Epithelial cell of esophagus (primary cell): ENCODE measurements at regions not wholly inside any gene's neighbourhood (a gene's known extent, or its start where the extent isn't known, plus 50 kb on each side); places are given as distances from the start of the nearest gene placed in this dataset.

Experiments used
- DNase-seq: peaks from one replicate; pipeline ENCODE4 v3.0.0; 2010; ENCODE audit warnings: low read depth
- H3K4me3 ChIP-seq: 2 replicates; pipeline ENCODE4 v1.5.1; 2011; ENCODE audit warnings: mild to moderate bottlenecking, low read length, control low read depth
- TF ChIP-seq, protein P1 (sequence below): IDR thresholded peaks from 2 replicates; pipeline ENCODE4 v1.5.1; 2011; ENCODE audit warnings: low read depth, mild to moderate bottlenecking, low read length, control low read depth, inconsistent platforms; ENCODE audit not compliant: insufficient read depth; ENCODE audit errors: missing control alignments

DNA sequence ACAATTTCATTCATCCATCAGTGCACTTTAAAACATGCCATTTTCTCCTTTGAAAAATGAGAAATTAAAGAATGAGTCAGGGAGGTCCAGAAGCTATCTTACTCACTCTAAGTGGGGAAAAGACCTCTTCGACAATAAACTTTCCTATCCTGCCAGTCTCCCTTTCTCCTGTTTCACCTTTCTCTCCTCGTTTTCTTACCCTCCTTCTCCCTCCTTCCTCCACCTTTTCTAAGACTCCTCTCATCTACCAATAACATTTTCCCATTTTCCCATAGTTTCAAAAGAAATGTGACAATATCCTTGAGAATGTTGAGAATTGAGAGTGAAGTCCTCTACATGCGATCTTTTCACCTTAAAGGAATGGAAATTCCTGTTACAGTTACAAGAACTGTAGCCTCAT is 450.5 kb upstream of the GRAMD2B start:
- TF ChIP-seq, protein P1, sequence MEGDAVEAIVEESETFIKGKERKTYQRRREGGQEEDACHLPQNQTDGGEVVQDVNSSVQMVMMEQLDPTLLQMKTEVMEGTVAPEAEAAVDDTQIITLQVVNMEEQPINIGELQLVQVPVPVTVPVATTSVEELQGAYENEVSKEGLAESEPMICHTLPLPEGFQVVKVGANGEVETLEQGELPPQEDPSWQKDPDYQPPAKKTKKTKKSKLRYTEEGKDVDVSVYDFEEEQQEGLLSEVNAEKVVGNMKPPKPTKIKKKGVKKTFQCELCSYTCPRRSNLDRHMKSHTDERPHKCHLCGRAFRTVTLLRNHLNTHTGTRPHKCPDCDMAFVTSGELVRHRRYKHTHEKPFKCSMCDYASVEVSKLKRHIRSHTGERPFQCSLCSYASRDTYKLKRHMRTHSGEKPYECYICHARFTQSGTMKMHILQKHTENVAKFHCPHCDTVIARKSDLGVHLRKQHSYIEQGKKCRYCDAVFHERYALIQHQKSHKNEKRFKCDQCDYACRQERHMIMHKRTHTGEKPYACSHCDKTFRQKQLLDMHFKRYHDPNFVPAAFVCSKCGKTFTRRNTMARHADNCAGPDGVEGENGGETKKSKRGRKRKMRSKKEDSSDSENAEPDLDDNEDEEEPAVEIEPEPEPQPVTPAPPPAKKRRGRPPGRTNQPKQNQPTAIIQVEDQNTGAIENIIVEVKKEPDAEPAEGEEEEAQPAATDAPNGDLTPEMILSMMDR, result no peak
- no peak overlapping the region for H3K4me3 ChIP-seq
- no peak for DNase-seq

DNA sequence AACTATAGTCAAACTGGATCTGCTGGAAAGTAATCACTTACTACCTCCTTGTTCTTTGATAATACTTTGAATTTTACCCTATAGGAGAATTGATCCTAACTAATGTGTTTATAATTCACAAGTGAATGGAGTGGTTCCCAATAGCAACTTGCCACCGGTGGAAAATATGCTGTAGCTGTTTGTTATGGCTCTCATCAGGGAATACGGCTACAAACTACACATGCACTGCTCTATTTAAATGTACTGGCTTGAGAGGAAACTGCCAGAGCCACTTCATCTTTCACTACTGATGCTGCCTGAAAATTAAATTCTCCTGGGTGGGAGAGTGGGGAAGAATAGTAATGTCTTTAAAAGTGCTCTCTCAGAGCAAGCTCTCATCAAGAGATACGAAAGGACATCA is 448.5 kb upstream of the GRAMD2B start:
- TF ChIP-seq, protein P1, result no peak
- no peak overlapping the region for H3K4me3 ChIP-seq
- no peak for DNase-seq

DNA sequence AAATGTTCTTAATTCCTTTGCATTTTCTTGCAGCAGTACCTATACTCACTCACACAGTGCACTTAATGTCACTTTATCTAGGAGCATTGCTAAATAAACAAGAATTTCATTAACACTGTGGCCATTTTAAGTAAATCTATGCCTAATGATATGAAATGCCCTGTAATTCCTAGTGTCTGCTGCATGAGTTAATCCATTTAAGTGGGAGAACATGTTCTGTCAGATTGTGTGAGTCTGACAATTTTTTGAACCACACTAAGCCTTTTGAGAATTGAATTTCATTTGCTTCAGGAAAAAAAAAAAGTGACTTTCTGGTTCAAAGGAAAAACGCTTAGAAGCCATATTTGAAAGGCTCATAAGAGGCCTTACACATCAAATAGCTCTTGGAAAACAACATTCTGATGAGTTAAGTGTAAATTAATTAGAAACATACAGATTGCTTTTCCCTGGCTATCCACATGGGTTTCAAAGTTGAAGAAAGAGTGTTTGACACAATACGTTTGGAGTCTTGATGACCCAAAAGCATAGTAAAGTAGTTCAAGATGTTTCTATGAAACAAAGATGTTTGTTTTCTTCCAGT is 446.7 kb upstream of the GRAMD2B start:
- no peak overlapping the region for H3K4me3 ChIP-seq
- no peak for DNase-seq
- TF ChIP-seq, protein P1, result no peak

DNA sequence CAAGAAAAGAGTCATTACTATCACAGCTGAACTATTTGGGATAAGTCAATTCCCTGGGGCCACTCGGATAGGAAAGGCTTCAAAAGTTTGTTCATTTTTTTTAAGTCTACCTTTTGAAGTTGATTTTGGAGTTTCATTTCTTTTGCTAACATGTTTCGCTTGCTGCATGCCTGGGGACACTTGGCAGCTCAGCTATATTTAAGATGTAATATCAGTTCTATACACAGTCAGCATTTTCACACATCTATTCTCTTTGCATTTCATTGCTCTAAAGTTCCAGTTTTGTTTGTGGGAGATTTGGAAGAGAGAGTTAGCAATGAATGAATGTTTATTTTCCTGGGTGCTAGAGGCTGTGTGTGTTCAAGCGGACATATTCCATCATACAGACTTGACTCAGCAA is 445.2 kb upstream of the GRAMD2B start:
- DNase-seq, result no peak
- no peak overlapping the region for H3K4me3 ChIP-seq
- TF ChIP-seq, protein P1, result no peak

DNA sequence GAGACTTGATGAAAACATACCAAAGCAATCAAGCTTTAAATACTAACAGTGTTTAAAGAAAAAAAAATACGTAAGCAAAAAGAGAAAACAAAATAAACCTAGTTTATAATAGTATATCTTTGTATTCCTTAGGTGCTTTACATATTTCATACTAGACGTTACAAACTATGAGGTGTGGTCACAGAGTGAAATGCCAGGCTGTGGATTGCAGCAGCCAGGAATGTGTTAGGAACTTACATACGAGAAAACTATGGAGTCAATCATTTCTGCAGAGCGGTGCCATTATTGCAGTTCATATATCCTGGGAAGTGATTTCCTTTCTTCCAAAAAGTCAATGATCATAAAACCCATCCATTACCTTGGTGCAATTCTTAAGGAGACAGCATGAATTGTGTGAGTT is 443.6 kb upstream of the GRAMD2B start:
- TF ChIP-seq, protein P1, result no peak
- DNase-seq, result no peak
- H3K4me3 ChIP-seq, result no peak overlapping the region

DNA sequence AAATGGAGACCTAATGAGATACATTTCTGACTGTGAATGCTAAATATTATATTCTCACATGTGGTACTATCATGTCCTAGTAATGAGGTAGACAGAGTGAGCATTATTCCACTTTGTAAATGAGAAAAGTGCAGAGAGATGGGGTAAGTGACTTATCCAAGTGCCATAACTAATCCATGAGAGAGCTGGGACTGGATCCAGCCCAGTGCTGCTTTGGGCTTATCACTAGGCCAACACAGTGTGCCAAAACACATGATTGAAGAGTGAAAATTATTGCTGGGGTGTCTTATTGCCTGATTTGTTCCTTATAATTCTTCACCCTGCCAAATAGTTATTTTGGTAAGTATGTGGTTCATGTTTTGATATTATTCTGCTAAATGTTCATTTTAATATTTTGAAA is 442.2 kb upstream of the GRAMD2B start:
- TF ChIP-seq, protein P1, result no peak
- DNase-seq, result no peak
- H3K4me3 ChIP-seq, result no peak overlapping the region

DNA sequence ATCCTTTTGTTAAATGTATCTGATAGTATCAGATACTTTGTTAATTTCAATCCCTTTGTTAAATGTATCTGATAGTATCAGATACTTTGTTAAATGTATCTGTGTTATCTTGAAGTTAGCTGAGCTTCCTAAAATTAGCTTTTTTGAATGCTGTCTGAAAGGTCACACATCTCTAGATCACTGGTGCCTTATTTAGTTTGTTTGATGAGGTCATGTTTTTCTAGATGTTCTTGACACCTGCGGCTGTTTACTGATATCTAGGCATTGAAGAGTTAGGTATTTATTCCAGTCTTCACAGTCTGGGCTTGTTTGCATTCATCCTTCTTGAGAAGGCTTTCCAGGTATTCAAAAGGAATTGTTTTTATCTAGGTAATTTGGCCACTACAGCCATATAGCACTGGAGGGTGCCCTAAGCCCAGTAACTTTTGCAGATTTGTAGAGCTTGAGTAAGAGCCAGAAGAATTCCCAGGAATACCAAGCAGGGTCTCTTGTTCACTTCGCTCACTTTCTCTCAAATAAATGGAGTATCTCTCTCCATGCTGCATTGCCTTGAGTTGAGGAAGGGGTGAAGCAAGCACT is 435.4 kb upstream of the GRAMD2B start:
- no peak overlapping the region for H3K4me3 ChIP-seq
- no peak for DNase-seq
- TF ChIP-seq, protein P1, result no peak
